Breast epithelium (tissue), 3 donors: ENCODE measurements at regions not wholly inside any gene's neighbourhood (a gene's known extent, or its start where the extent isn't known, plus 50 kb on each side); places are given as distances from the start of the nearest gene placed in this dataset.

Experiments used
- POLR2A ChIP-seq: fragments of 450-650 bp; IDR thresholded peaks from one replicate; pipeline ENCODE4 v1.6.1; 2016; ENCODE audit warnings: antibody characterized with exemption, mild to moderate bottlenecking, moderate library complexity
- POLR2AphosphoS5 ChIP-seq, 3 donors: sonication (generic); formaldehyde crosslinking; IDR thresholded peaks; one replicate each; pipeline ENCODE4 v1.6.1; 2017; ENCODE audit warnings: antibody characterized with exemption in 3 of 3
- TF ChIP-seq, protein P1 (sequence below), 3 donors: fragments of 450-650 bp; IDR thresholded peaks; one replicate each; pipeline ENCODE4 v1.5.1; 2016 to 2017; ENCODE audit warnings: antibody characterized with exemption in 3 of 3, mild to moderate bottlenecking in 3 of 3, moderate library complexity in 3 of 3

- TF ChIP-seq, protein P1, sequence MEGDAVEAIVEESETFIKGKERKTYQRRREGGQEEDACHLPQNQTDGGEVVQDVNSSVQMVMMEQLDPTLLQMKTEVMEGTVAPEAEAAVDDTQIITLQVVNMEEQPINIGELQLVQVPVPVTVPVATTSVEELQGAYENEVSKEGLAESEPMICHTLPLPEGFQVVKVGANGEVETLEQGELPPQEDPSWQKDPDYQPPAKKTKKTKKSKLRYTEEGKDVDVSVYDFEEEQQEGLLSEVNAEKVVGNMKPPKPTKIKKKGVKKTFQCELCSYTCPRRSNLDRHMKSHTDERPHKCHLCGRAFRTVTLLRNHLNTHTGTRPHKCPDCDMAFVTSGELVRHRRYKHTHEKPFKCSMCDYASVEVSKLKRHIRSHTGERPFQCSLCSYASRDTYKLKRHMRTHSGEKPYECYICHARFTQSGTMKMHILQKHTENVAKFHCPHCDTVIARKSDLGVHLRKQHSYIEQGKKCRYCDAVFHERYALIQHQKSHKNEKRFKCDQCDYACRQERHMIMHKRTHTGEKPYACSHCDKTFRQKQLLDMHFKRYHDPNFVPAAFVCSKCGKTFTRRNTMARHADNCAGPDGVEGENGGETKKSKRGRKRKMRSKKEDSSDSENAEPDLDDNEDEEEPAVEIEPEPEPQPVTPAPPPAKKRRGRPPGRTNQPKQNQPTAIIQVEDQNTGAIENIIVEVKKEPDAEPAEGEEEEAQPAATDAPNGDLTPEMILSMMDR (IDR thresholded peaks at IDR 0.05) = no peak
- no peak for TF ChIP-seq POLR2A
- TF ChIP-seq POLR2AphosphoS5 (IDR thresholded peaks at IDR 0.05) = no peak
Measured at GRCh38 chr20:23257106-23257761, 93.4 kb upstream of the NXT1 start.
